AG04450 (cell line): ENCODE measurements at regions not wholly inside any gene's neighbourhood (a gene's known extent, or its start where the extent isn't known, plus 50 kb on each side); places are given as distances from the start of the nearest gene placed in this dataset.

Source experiments
- CTCF ChIA-PET: fragments of 300-600, 350-600 bp; formaldehyde crosslinking; extraction: SDS; loops from one replicate; lab custom pipeline; 2022; ENCODE audit warnings: antibody characterized with exemption, inconsistent platforms; lab: Charles Lee
- POLR2A ChIA-PET: fragments of 350-600 bp; formaldehyde crosslinking; extraction: SDS; loops from one replicate; lab custom pipeline; 2021; ENCODE audit warnings: antibody characterized with exemption, inconsistent platforms; lab: Yijun Ruan, JAX
- DNase-seq: peaks from one replicate; pipeline ENCODE4 v3.0.0-alpha.2; 2011; ENCODE audit warnings: low read depth, low spot score
- H3K27ac ChIP-seq: one replicate; pipeline ENCODE4 v1.5.1; 2012; ENCODE audit warnings: low read depth, low read length, control low read depth
- H3K27me3 ChIP-seq: one replicate; pipeline ENCODE4 v1.6.0; 2012; ENCODE audit warnings: low read length; ENCODE audit not compliant: control insufficient read depth, insufficient read depth
- H3K4me3 ChIP-seq: 2 replicates; pipeline ENCODE4 v1.5.1; 2011; ENCODE audit warnings: mild to moderate bottlenecking, low read depth, low read length, control low read depth
- H3K9me3 ChIP-seq: 2 replicates; pipeline ENCODE4 v1.5.1; 2012; ENCODE audit warnings: low read length; ENCODE audit not compliant: control insufficient read depth, insufficient read depth
- TF ChIP-seq, protein P1 (sequence below): IDR thresholded peaks from 2 replicates; pipeline ENCODE4 v1.5.1; 2011; ENCODE audit warnings: low read depth, low read length, control low read depth, inconsistent platforms

- Histone ChIP-seq H3K27me3 (peaks cover 7% of the 10 kb centered on the region), H3K27ac (no peak overlapping the region), H3K9me3 (no peaks in the 10 kb centered on the region), H3K4me3 (no peak overlapping the region)
- ChIA-PET CTCF (interaction anchor here (0.6 kb wide), 1 partner anchor 94 kb away, joined by 3 read pairs; no protein-coding TSS in a partner anchor), POLR2A (no interaction called here)
- TF ChIP-seq, protein P1, sequence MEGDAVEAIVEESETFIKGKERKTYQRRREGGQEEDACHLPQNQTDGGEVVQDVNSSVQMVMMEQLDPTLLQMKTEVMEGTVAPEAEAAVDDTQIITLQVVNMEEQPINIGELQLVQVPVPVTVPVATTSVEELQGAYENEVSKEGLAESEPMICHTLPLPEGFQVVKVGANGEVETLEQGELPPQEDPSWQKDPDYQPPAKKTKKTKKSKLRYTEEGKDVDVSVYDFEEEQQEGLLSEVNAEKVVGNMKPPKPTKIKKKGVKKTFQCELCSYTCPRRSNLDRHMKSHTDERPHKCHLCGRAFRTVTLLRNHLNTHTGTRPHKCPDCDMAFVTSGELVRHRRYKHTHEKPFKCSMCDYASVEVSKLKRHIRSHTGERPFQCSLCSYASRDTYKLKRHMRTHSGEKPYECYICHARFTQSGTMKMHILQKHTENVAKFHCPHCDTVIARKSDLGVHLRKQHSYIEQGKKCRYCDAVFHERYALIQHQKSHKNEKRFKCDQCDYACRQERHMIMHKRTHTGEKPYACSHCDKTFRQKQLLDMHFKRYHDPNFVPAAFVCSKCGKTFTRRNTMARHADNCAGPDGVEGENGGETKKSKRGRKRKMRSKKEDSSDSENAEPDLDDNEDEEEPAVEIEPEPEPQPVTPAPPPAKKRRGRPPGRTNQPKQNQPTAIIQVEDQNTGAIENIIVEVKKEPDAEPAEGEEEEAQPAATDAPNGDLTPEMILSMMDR, result no peak
- no peak for DNase-seq
Observed at GRCh38 chr5:158462349-158463114, 603.6 kb upstream of the CLINT1 start.

DNA sequence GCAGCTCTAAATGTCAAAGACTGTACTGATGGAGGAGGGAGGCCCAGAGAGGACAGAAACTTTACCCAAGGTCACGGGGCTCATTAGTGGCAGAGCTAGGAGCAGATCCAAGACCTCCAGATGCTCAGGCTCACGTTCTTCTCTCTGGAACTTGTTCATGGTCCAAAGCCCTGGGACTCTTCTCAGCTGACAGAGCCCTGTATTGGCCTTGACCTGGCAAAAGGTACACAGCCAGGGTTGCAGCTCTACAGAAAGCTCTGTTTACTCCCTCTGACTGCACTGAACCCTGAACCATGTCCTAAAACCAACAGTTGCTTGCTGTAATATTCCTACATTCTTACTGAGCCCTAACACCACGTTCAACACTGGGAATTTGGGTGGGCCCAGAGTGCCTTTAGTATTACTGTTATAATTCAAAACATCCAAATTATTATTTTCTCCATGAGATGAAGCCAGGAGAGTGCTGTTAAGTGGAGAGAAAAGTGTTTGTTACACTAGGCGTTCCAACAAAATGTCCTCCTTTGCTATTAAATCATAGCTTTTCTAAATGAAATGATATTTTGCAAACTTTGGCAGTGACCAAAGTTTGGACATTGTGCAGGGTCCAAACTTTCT lies 602.4 kb upstream of the CLINT1 start:
- peaks cover 7% of the 10 kb centered on the region for H3K27me3 ChIP-seq
- ChIA-PET POLR2A (no interaction called here), CTCF (no interaction called here)
- TF ChIP-seq, protein P1, result no peak
- no peaks in the 10 kb centered on the region for H3K9me3 ChIP-seq
- no peak overlapping the region for H3K4me3 ChIP-seq
- H3K27ac ChIP-seq, result no peak overlapping the region
- no peak for DNase-seq

DNA sequence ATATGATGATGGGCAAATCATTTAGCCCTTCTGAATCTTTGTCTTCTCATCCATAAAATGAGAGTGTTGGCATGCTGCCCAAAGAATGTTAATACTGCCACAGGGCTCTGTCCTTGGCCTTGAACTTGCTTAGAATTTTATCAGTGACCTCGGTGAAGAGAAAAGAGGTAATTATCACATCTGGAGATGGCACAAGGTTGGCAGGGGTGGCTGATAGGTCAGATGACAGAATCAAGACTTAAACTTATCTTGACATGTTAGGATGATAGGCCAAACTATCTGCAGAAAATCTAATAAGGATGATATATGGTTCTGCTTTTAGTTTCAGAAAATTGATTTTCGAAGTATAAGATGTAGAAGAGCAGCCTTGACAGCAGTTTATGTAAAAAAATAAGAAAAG lies 599.1 kb upstream of the CLINT1 start:
- TF ChIP-seq, protein P1, result no peak
- CTCF ChIA-PET, result no interaction called here
- no peak for DNase-seq
- no peak overlapping the region for H3K27ac ChIP-seq
- no peak overlapping the region for H3K4me3 ChIP-seq
- H3K27me3 ChIP-seq, result peaks cover 3% of the 10 kb centered on the region
- POLR2A ChIA-PET, result no interaction called here
- no peaks in the 10 kb centered on the region for H3K9me3 ChIP-seq

GRCh38 chr5:158456756-158457155 lies 597.8 kb upstream of the CLINT1 start:
- ChIA-PET POLR2A (interaction anchor here (0.6 kb wide), 1 partner anchor 303 kb away, joined by 3 read pairs; no protein-coding TSS in a partner anchor), CTCF (no interaction called here)
- no peak overlapping the region for H3K4me3 ChIP-seq
- no peaks in the 10 kb centered on the region for H3K9me3 ChIP-seq
- no peaks in the 10 kb centered on the region for H3K27me3 ChIP-seq
- peak; percentile 66 for DNase-seq
- TF ChIP-seq, protein P1, result no peak
- H3K27ac ChIP-seq, result no peak overlapping the region

DNA sequence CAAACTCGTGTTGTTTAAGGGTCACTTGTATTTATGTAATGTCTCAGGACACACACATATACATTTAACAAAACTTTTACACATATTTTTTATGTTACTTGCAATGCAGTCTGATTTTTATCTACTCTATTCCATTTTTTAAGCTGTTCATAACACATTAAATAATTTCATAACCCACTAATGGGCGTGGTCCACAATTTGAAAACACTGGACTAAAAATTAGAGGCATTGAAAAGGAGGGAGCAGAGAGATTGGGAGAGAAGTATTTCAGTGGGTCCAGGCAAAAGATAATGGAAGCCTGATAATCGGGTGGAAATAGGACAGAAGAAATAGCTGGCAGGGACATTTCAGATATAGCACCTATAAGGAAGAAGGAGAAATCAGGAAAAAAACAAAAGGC lies 597.3 kb upstream of the CLINT1 start:
- no peak overlapping the region for H3K4me3 ChIP-seq
- ChIA-PET POLR2A (interaction anchor here (0.6 kb wide), 1 partner anchor 302 kb away, joined by 3 read pairs; no protein-coding TSS in a partner anchor), CTCF (no interaction called here)
- H3K27me3 ChIP-seq, result no peaks in the 10 kb centered on the region
- H3K27ac ChIP-seq, result no peak overlapping the region
- DNase-seq, result no peak
- H3K9me3 ChIP-seq, result no peaks in the 10 kb centered on the region
- TF ChIP-seq, protein P1, result no peak
